ENCODE measurements at regions not wholly inside any gene's neighbourhood (a gene's known extent, or its start where the extent isn't known, plus 50 kb on each side); places are given as distances from the start of the nearest gene placed in this dataset.
"Not testable (repeated sequence)": the region's sequence is repeated elsewhere in the genome, so short reads cannot be mapped to it uniquely, and the experiment has no call there.

GRCh38 chr5:152046361-152046760 lies 121.7 kb upstream of the GLRA1 start:
- no peaks in the 10 kb centered on the region for H3K4me1 ChIP-seq
- no peak for DNase-seq
- TF ChIP-seq CTCF (IDR thresholded peaks at IDR 0.05), result no peak
- H3K4me3 ChIP-seq, result no peak overlapping the region
- intact Hi-C loops (cut with DNase I; ENCODE audit: low total_unique reads), result no loop called here
- no peak overlapping the region for H3K27ac ChIP-seq
- H3K27me3 ChIP-seq, result no peaks in the 10 kb centered on the region
- H3K36me3 ChIP-seq, result no peaks in the 10 kb centered on the region
- H3K9me3 ChIP-seq, result peaks cover 0 to 6% (median 2%) of the 10 kb centered on the region in 3 donors

GRCh38 chr5:152038856-152039255 lies 114.2 kb upstream of the GLRA1 start:
- H3K4me1 ChIP-seq; H3K27ac ChIP-seq; H3K27me3 ChIP-seq; DNase-seq; H3K9me3 ChIP-seq; H3K36me3 ChIP-seq; H3K4me3 ChIP-seq; intact Hi-C loops (cut with DNase I; ENCODE audit: low total_unique reads): not testable (repeated sequence)

GRCh38 chr5:152026328-152027024 lies 101.8 kb upstream of the GLRA1 start:
- H3K4me1 ChIP-seq; H3K27ac ChIP-seq; H3K9me3 ChIP-seq; intact Hi-C loops (cut with DNase I; ENCODE audit: low total_unique reads); H3K4me3 ChIP-seq; H3K36me3 ChIP-seq; DNase-seq; H3K27me3 ChIP-seq: not testable (repeated sequence)

- no peak overlapping the region for H3K4me3 ChIP-seq
- no peak for DNase-seq
- H3K9me3 ChIP-seq, result no peaks in the 10 kb centered on the region
- no peak for TF ChIP-seq CTCF (IDR thresholded peaks at IDR 0.05)
- H3K27ac ChIP-seq, result no peak overlapping the region
- H3K4me1 ChIP-seq, result no peaks in the 10 kb centered on the region
- H3K27me3 ChIP-seq, result no peaks in the 10 kb centered on the region
- H3K36me3 ChIP-seq, result no peaks in the 10 kb centered on the region
- intact Hi-C loops (cut with DNase I; ENCODE audit: low total_unique reads), result no loop called here
These were observed 91.8 kb upstream of the GLRA1 start for GRCh38 chr5:152016421-152016820.

GRCh38 chr5:152007653-152008335 lies 83.1 kb upstream of the GLRA1 start:
- intact Hi-C loops (cut with DNase I; ENCODE audit: low total_unique reads), result no loop called here
- Histone ChIP-seq H3K36me3 (no peaks in the 10 kb centered on the region), H3K27me3 (no peaks in the 10 kb centered on the region), H3K4me3 (no peak overlapping the region), H3K4me1 (no peaks in the 10 kb centered on the region), H3K27ac (no peak overlapping the region), H3K9me3 (no peaks in the 10 kb centered on the region)
- no peak for DNase-seq
- TF ChIP-seq CTCF (IDR thresholded peaks at IDR 0.05), result no peak

- no peak overlapping the region for H3K27ac ChIP-seq
- TF ChIP-seq CTCF (IDR thresholded peaks at IDR 0.05), result no peak
- no peak for DNase-seq
- no peak overlapping the region for H3K4me3 ChIP-seq
- no peaks in the 10 kb centered on the region for H3K27me3 ChIP-seq
- peaks cover 0 to 8% (median 8%) of the 10 kb centered on the region in 3 donors for H3K9me3 ChIP-seq
- no peaks in the 10 kb centered on the region for H3K36me3 ChIP-seq
- intact Hi-C loops (cut with DNase I; ENCODE audit: low total_unique reads), result no loop called here
- H3K4me1 ChIP-seq, result no peaks in the 10 kb centered on the region
These were observed 79.4 kb upstream of the GLRA1 start for GRCh38 chr5:152004095-152004494.

Data from tibial artery (tissue), 4 donors.